ENCODE measurements at regions not wholly inside any gene's neighbourhood (a gene's known extent, or its start where the extent isn't known, plus 50 kb on each side); places are given as distances from the start of the nearest gene placed in this dataset.

DNA sequence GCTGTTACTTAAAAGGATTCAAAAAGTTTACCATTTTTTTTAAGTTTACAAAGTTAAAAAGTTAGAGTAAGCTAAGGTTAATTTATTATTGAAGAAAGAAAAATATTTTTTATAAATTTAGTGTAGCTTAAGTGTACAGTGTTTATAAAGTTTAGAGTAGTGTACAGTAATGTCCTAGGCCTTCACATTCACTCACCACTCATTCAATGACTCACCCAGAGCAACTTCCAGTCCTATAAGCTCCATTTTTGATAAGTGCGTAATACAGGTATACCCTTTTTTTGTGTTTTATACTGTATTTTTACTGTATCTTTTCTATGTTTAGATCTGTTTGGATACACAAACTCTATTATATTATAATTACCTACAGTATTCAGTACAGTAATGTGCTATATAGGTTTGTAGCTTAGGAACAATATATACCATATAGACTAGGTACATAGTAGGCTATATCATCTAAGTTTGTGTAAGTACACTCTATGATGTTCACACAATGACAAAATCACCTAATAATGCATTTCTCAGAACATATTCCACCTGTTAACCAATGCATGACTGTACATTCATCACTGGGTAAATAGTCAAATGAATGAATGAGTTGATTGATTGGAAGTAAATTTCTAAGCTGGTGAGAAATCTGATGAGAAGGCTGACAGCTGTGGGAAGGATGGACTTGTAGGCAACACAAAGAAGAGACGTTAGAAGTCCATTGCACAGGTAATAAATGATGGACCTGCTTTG lies 95.2 kb upstream of the CDIN1 start:
- Histone ChIP-seq H2AFZ (ENCODE audit: low read length) (no peak overlapping the region), H4K91ac (ENCODE audit: insufficient read length, low read depth, low read length) (no peak overlapping the region), H3K23me2 (ENCODE audit: insufficient read length, low read depth, low read length, poor library complexity, severe bottlenecking) (no peaks in the 10 kb centered on the region), H2BK20ac (ENCODE audit: low read depth, low read length, poor library complexity, severe bottlenecking) (no peak overlapping the region), H4K8ac (replicated peaks; ENCODE audit: insufficient read length, low read depth, low read length) (no peak overlapping the region), H3K9me3 (ENCODE audit: control insufficient read depth, low read depth, low read length) (no peaks in the 10 kb centered on the region), H2BK12ac (ENCODE audit: insufficient read length, low read depth, low read length) (no peak overlapping the region), H3T11ph (ENCODE audit: low read length) (no peak overlapping the region), H3K56ac (ENCODE audit: insufficient read length, low read depth, low read length) (no peak overlapping the region), H3K4ac (ENCODE audit: low read depth, low read length) (no peak overlapping the region), H3K4me1 (ENCODE audit: insufficient read depth, low read length) (no peaks in the 10 kb centered on the region), H3K18ac (ENCODE audit: insufficient read length, low read depth, low read length) (no peak overlapping the region), H4K20me1 (ENCODE audit: control insufficient read depth, insufficient read depth, insufficient read length) (no peaks in the 10 kb centered on the region), H3K9ac (ENCODE audit: extremely low read depth, insufficient read length, low read length) (no peak overlapping the region), H3K79me1 (ENCODE audit: insufficient read depth, low read depth, low read length, poor library complexity, severe bottlenecking) (no peaks in the 10 kb centered on the region), H3K4me2 (ENCODE audit: insufficient read depth, insufficient read length, low read length) (no peak overlapping the region), H4K5ac (ENCODE audit: insufficient read length, low read depth, low read length) (no peak overlapping the region), H3K14ac (ENCODE audit: insufficient read depth, low read length) (no peak overlapping the region), H2AK5ac (ENCODE audit: insufficient read length, low read length) (no peak overlapping the region), H3K79me2 (ENCODE audit: insufficient read depth, low read length) (no peaks in the 10 kb centered on the region), H2BK15ac (ENCODE audit: low read depth, low read length) (no peak overlapping the region), H3K23ac (ENCODE audit: insufficient read length, low read depth, low read length) (no peak overlapping the region), H3K27ac (ENCODE audit: insufficient read length, low read depth, low read length) (no peak overlapping the region), H3K27me3 (ENCODE audit: insufficient read depth, low read length) (no peaks in the 10 kb centered on the region), H2BK5ac (ENCODE audit: insufficient read length, low read length) (no peak overlapping the region), H2BK120ac (ENCODE audit: low read depth, low read length, poor library complexity, severe bottlenecking) (no peak overlapping the region)
- H3K27me3 Mint-ChIP-seq (ENCODE audit: low read depth), result no peaks in the 10 kb centered on the region
- TF ChIP-seq, protein P1, sequence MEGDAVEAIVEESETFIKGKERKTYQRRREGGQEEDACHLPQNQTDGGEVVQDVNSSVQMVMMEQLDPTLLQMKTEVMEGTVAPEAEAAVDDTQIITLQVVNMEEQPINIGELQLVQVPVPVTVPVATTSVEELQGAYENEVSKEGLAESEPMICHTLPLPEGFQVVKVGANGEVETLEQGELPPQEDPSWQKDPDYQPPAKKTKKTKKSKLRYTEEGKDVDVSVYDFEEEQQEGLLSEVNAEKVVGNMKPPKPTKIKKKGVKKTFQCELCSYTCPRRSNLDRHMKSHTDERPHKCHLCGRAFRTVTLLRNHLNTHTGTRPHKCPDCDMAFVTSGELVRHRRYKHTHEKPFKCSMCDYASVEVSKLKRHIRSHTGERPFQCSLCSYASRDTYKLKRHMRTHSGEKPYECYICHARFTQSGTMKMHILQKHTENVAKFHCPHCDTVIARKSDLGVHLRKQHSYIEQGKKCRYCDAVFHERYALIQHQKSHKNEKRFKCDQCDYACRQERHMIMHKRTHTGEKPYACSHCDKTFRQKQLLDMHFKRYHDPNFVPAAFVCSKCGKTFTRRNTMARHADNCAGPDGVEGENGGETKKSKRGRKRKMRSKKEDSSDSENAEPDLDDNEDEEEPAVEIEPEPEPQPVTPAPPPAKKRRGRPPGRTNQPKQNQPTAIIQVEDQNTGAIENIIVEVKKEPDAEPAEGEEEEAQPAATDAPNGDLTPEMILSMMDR (conservative IDR thresholded peaks at IDR 0.05), result no peak
- H3K27ac Mint-ChIP-seq, result no peak overlapping the region
- H3K4me1 Mint-ChIP-seq, result peaks cover 5 to 6% of the 10 kb centered on the region in 2 experiments
- no peaks in the 10 kb centered on the region; a peak in 1 of 5 replicates for H3K9me3 Mint-ChIP-seq
- no peak overlapping the region for H3K4me3 Mint-ChIP-seq
- no CpG with 5 or more reads among the region's 2 CpGs for WGBS (ENCODE audit: extremely low coverage, insufficient read length, low lambda C conversion rate)
- DNase-seq, result no peak
- no peaks in the 10 kb centered on the region; a peak in 1 of 7 replicates for H3K36me3 Mint-ChIP-seq (ENCODE audit: insufficient read depth in 1 of 3, low read depth in 3 of 3)

Measured in H9 (cell line).